Thyroid gland (tissue), 4 donors: ENCODE measurements at regions not wholly inside any gene's neighbourhood (a gene's known extent, or its start where the extent isn't known, plus 50 kb on each side); places are given as distances from the start of the nearest gene placed in this dataset.

Source experiments
- DNase-seq, 2 donors: peaks; one replicate each; pipeline ENCODE4 v3.0.0-alpha.2; 2019
- H3K27ac ChIP-seq, 3 donors: fragments of 200-600 bp; sonication (generic); 1 replicate in 2 of 3; 2 replicates in 1 of 3; pipeline ENCODE4 v1.5.1; 2016 to 2019; ENCODE audit warnings: mild to moderate bottlenecking in 1 of 3, moderate library complexity in 1 of 3
- H3K27me3 ChIP-seq: fragments of 200-600 bp; sonication (generic); one replicate; pipeline ENCODE4 v1.5.1; 2019
- H3K36me3 ChIP-seq, 2 donors: fragments of 200-600 bp; sonication (generic); one replicate each; pipeline ENCODE4 v1.5.1; 2016 to 2019
- H3K4me1 ChIP-seq, 2 donors: fragments of 200-600 bp; sonication (generic); one replicate each; pipeline ENCODE4 v1.5.1; 2017 to 2019
- H3K4me3 ChIP-seq, 3 donors: fragments of 200-600 bp; sonication (generic); replicated peaks in 1 of 3; 1 replicate in 2 of 3; 2 replicates in 1 of 3; pipeline ENCODE4 v1.5.1; 2016; ENCODE audit warnings: mild to moderate bottlenecking in 1 of 3
- H3K9me3 ChIP-seq: fragments of 200-600 bp; sonication (generic); one replicate; pipeline ENCODE4 v1.5.1; 2017
- CTCF ChIP-seq, 6 experiments: fragments of 200-600 bp in 3 of 6; fragments of 450-650 bp in 3 of 6; sonication (generic) in 3 of 6; IDR thresholded peaks; one replicate each; pipeline ENCODE4 v1.5.1; 2016 to 2019; ENCODE audit warnings: antibody characterized with exemption in 6 of 6, mild to moderate bottlenecking in 2 of 6, inconsistent platforms in 1 of 6, moderate library complexity in 1 of 6
- POLR2A ChIP-seq, 2 donors: fragments of 450-650 bp; IDR thresholded peaks; one replicate each; pipeline ENCODE4 v1.6.1; 2017; ENCODE audit warnings: antibody characterized with exemption in 2 of 2, mild to moderate bottlenecking in 2 of 2, moderate library complexity in 1 of 2
- WGBS, 2 donors: methylation state at CpG; one replicate each; pipeline ENCODE4 v1.1.5; 2017; 5-methylcytosine and 5-hydroxymethylcytosine counted together
- intact Hi-C: fragments of 100-400 bp; cut with DNase I; formaldehyde crosslinking; loops from one replicate; pipeline ENCODE4 v1.15.1; 2023

DNA sequence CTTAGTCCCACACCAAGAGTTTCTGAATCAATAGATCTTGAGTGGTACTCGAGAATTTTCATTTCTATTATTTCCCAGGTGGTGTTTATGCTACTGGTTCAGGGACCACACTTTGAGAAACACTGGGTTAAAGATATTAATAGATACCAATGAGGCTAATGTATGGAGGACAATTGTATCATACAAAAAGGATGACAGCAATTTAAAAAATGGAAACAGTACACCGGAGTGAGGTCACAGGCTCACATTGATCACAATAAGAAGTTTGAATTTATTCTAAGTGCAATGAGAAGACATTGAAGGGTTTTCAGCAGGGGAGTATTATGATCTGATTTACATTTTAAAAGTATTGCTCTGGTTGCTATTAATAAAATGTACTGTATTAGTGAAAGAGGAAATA lies 488.3 kb downstream of the PCDH17 start:
- WGBS, 2 donors = 76 to 80% methylated on average over 2 of the region's 2 CpGs
- Histone ChIP-seq H3K9me3 (no peaks in the 10 kb centered on the region), H3K36me3 (no peaks in the 10 kb centered on the region), H3K4me3 (no peak overlapping the region), H3K27ac (no peak overlapping the region), H3K27me3 (no peaks in the 10 kb centered on the region), H3K4me1 (no peaks in the 10 kb centered on the region)
- TF ChIP-seq POLR2A (IDR thresholded peaks at IDR 0.05) (no peak), CTCF (IDR thresholded peaks at IDR 0.05) (no peak)
- DNase-seq = no peak
- intact Hi-C loops = no loop called here

DNA sequence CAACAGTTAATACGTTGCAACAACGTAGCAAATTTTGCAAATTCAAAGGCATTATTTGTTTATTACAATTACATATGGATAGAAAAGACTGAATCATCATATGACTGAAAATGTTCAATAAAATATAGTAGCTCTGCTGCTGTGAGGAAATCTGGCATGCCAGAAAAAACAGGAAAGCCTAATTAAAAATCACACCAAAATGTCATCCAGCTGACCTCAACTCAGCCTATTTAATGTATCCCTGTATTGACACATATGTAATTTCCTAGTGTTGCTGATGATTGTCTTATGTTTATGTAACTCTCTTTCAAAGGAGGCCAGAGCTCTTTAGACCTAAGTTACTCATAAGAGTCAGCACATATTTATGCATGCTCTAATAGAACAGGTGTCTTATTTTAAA lies 495.0 kb downstream of the PCDH17 start:
- Histone ChIP-seq H3K4me3 (no peak overlapping the region), H3K9me3 (no peaks in the 10 kb centered on the region), H3K36me3 (no peaks in the 10 kb centered on the region), H3K4me1 (no peaks in the 10 kb centered on the region), H3K27me3 (no peaks in the 10 kb centered on the region), H3K27ac (no peak overlapping the region)
- 78 to 87% methylated on average over 2 of the region's 2 CpGs for WGBS, 2 donors
- DNase-seq = no peak
- no peak for TF ChIP-seq POLR2A (IDR thresholded peaks at IDR 0.05)
- no peak for TF ChIP-seq CTCF (IDR thresholded peaks at IDR 0.05)
- intact Hi-C loops = no loop called here

DNA sequence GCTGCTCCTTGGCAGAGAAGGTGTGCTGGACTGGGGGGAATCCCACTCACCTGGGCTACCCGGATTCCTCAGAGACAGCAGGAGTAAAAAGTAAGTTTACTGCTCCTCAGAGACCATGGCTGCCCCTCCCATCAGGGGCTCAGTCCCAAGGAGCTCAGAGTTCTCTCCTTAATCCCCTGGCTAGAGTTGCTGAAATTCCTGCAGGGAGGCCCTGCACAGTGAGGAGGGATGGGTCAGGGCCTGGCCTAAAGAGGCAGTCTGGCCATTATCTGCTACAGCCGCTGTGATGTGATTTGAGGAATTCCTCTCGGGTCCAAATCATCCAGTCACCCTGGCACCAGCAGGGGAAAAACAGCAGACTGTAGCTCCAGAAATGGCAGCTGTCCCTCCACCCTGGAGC lies 502.5 kb downstream of the PCDH17 start:
- Histone ChIP-seq H3K9me3 (no peaks in the 10 kb centered on the region), H3K4me1 (no peaks in the 10 kb centered on the region), H3K4me3 (no peak overlapping the region), H3K27me3 (no peaks in the 10 kb centered on the region), H3K36me3 (no peaks in the 10 kb centered on the region), H3K27ac (no peak overlapping the region)
- TF ChIP-seq POLR2A (IDR thresholded peaks at IDR 0.05) (no peak), CTCF (IDR thresholded peaks at IDR 0.05) (no peak)
- intact Hi-C loops = no loop called here
- WGBS, 2 donors = 61 to 79% methylated on average over 3 of the region's 3 CpGs
- no peak for DNase-seq

GRCh38 chr13:58134525-58134924 lies 503.0 kb downstream of the PCDH17 start:
- Histone ChIP-seq H3K27me3 (no peaks in the 10 kb centered on the region), H3K4me1 (no peaks in the 10 kb centered on the region), H3K9me3 (no peaks in the 10 kb centered on the region), H3K36me3 (no peaks in the 10 kb centered on the region), H3K27ac (no peak overlapping the region), H3K4me3 (no peak overlapping the region)
- WGBS, 2 donors = 96 to 98% methylated on average over 5 of the region's 5 CpGs
- no peak for DNase-seq
- intact Hi-C loops = no loop called here
- TF ChIP-seq POLR2A (IDR thresholded peaks at IDR 0.05) (no peak), CTCF (IDR thresholded peaks at IDR 0.05) (no peak)

GRCh38 chr13:58142952-58143351 lies 511.4 kb downstream of the PCDH17 start:
- no peaks in the 10 kb centered on the region for H3K4me1 ChIP-seq
- H3K4me3 ChIP-seq = no peak overlapping the region
- no peak for TF ChIP-seq POLR2A (IDR thresholded peaks at IDR 0.05)
- DNase-seq = no peak
- WGBS, 2 donors = 94% methylated on average over 1 of the region's 1 CpG
- no peaks in the 10 kb centered on the region for H3K9me3 ChIP-seq
- intact Hi-C loops = no loop called here
- H3K27me3 ChIP-seq = no peaks in the 10 kb centered on the region
- H3K36me3 ChIP-seq = no peaks in the 10 kb centered on the region
- no peak overlapping the region for H3K27ac ChIP-seq

GRCh38 chr13:58144616-58145015 lies 513.1 kb downstream of the PCDH17 start:
- H3K4me1 ChIP-seq = no peaks in the 10 kb centered on the region
- H3K36me3 ChIP-seq = no peaks in the 10 kb centered on the region
- H3K4me3 ChIP-seq = no peak overlapping the region
- DNase-seq = no peak
- H3K27me3 ChIP-seq = no peaks in the 10 kb centered on the region
- TF ChIP-seq CTCF (IDR thresholded peaks at IDR 0.05) (no peak), POLR2A (IDR thresholded peaks at IDR 0.05) (no peak)
- H3K27ac ChIP-seq = no peak overlapping the region
- WGBS, 2 donors = 87 to 92% methylated on average over 12 of the region's 12 CpGs
- no peaks in the 10 kb centered on the region for H3K9me3 ChIP-seq
- intact Hi-C loops = no loop called here
